Medulla oblongata (tissue), 1 donor: ENCODE measurements at regions not wholly inside any gene's neighbourhood (a gene's known extent, or its start where the extent isn't known, plus 50 kb on each side); places are given as distances from the start of the nearest gene placed in this dataset.

Source experiments
- DNase-seq: peaks from one replicate; pipeline ENCODE4 v3.0.0-alpha.2; 2015; ENCODE audit errors: extremely low spot score

GRCh38 chr17:12588531-12588930, 77.2 kb upstream of the MYOCD start:
- no peak for DNase-seq

GRCh38 chr17:12590417-12590816, 75.3 kb upstream of the MYOCD start:
- no peak for DNase-seq

- no peak for DNase-seq
These were observed 74.5 kb upstream of the MYOCD start for GRCh38 chr17:12591021-12591735.

- no peak for DNase-seq
These were observed 72.7 kb upstream of the MYOCD start for GRCh38 chr17:12592941-12593340.

- no peak for DNase-seq
These were observed 68.7 kb upstream of the MYOCD start for GRCh38 chr17:12596961-12597360.

GRCh38 chr17:12597895-12598294, 67.8 kb upstream of the MYOCD start:
- no peak for DNase-seq

GRCh38 chr17:12599186-12599920, 66.3 kb upstream of the MYOCD start:
- DNase-seq: no peak

- no peak for DNase-seq
These were observed 65.3 kb upstream of the MYOCD start for GRCh38 chr17:12600349-12600748.

GRCh38 chr17:12603566-12603965, 62.1 kb upstream of the MYOCD start:
- no peak for DNase-seq

GRCh38 chr17:12605222-12605621, 60.5 kb upstream of the MYOCD start:
- no peak for DNase-seq

- no peak for DNase-seq
These were observed 52.1 kb upstream of the MYOCD start for GRCh38 chr17:12613566-12613965.
